ENCODE measurements at regions not wholly inside any gene's neighbourhood (a gene's known extent, or its start where the extent isn't known, plus 50 kb on each side); places are given as distances from the start of the nearest gene placed in this dataset.

DNA sequence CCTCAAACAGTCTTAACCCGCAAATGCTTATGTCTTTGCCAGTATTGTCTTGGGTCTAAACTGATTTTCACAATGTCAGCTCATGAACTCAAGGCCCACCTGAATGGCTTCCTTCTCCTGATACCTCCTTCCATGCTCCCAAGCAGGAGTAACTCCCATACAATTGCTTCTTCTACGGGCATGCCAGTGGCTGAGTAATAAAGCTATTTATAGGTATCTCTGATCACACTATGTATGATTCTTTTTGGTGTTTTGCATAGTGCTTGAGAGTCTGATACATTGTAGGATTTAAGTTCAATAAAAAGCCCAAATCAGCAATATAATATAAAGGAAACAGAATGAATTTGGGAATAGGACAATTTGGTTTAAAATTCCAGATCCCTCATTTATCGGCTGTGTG is 235.0 kb upstream of the DCN start:
- Histone ChIP-seq H3K9me3 (ENCODE audit: control insufficient read depth, insufficient read depth, low read length) (no peaks in the 10 kb centered on the region), H3K4me3 (ENCODE audit: low read depth, low read length) (no peak overlapping the region), H3K27me3 (ENCODE audit: control insufficient read depth, insufficient read depth, low read length) (no peaks in the 10 kb centered on the region), H3K27ac (ENCODE audit: low read depth, low read length) (no peak overlapping the region)
- POLR2A ChIA-PET: no interaction called here
- TF ChIP-seq, protein P1, sequence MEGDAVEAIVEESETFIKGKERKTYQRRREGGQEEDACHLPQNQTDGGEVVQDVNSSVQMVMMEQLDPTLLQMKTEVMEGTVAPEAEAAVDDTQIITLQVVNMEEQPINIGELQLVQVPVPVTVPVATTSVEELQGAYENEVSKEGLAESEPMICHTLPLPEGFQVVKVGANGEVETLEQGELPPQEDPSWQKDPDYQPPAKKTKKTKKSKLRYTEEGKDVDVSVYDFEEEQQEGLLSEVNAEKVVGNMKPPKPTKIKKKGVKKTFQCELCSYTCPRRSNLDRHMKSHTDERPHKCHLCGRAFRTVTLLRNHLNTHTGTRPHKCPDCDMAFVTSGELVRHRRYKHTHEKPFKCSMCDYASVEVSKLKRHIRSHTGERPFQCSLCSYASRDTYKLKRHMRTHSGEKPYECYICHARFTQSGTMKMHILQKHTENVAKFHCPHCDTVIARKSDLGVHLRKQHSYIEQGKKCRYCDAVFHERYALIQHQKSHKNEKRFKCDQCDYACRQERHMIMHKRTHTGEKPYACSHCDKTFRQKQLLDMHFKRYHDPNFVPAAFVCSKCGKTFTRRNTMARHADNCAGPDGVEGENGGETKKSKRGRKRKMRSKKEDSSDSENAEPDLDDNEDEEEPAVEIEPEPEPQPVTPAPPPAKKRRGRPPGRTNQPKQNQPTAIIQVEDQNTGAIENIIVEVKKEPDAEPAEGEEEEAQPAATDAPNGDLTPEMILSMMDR (IDR thresholded peaks at IDR 0.05; ENCODE audit: low read depth, low read length): no peak
- CTCF ChIA-PET: interaction anchor here (1.0 kb wide), 1 partner anchor 36 kb away, joined by 5 read pairs; no protein-coding TSS in a partner anchor
- DNase-seq (ENCODE audit: low read depth, low spot score): no peak

DNA sequence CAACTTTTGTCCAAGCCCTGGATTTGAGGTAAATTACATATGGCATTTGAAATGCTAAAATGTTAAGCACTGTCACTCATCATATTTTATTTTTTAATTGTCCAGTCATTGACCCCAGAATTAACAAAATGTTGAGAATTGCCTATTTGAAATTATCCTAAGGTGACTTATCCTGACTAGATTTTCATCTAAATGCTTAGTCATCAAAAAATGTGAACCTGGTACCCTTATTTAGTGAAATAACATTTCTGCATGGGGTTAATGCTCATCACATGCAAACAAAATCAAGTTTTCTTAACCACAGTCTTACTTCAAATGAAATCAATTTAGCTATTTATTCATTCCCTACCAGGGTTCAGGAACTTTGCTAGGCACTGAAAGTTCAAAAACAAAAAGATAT is 232.0 kb upstream of the DCN start:
- no peaks in the 10 kb centered on the region for H3K27me3 ChIP-seq (ENCODE audit: control insufficient read depth, insufficient read depth, low read length)
- DNase-seq (ENCODE audit: low read depth, low spot score): no peak
- no peaks in the 10 kb centered on the region for H3K9me3 ChIP-seq (ENCODE audit: control insufficient read depth, insufficient read depth, low read length)
- H3K27ac ChIP-seq (ENCODE audit: low read depth, low read length): no peak overlapping the region
- ChIA-PET CTCF (interaction anchor here (0.5 kb wide), 1 partner anchor 1249 kb away, joined by 3 read pairs; no protein-coding TSS in a partner anchor), POLR2A (interaction anchor here (1.2 to 1.8 kb wide), 2 partner anchors 722 to 731 kb away, joined by 3 to 7 read pairs; partner anchors contain the start of gene BTG1)
- no peak overlapping the region for H3K4me3 ChIP-seq (ENCODE audit: low read depth, low read length)
- TF ChIP-seq, protein P1 (IDR thresholded peaks at IDR 0.05; ENCODE audit: low read depth, low read length): no peak

DNA sequence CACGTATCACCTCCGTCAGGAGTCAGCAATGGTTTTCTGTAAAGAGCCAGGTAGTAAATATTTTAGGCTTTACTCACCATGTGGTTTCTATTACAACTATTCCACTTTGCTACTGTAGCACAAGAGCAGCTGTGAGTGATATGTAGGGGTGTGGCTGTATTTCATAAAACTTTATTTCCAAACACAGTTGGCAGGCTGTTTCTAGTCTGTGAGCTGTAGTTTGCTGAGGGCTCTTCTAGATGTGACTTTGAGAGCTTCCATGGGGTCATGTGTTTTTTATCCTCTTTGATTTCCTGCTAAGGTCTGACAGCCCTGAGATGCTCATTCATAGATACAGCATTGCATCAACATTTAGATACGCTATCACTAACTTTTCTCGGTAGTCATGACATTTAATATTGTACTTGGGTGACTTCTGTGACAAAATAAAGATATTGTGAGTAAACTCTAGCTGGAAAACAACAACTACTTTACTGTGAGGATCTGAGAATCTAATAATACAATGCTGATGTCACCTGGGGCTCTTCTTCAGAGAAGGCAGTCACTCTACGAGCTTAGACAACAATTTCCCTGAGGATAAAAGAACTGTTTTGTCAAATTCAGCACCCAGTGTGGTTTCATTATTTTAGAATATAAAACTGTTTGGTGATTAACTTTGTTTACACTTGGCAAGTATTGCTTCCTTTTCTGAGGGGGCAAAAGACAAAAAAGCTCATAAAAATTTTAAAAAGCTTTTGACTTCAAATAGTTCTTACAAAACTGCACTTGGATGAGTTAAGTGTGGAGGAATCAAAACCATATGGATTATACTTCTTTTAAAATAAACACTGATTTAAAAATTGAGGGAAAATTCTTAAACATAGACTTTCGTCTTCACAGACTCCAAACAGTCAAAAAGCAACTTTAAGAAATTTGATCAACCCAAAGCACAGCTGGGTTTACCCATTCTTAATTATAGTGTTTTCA is 231.2 kb upstream of the DCN start:
- Histone ChIP-seq H3K4me3 (ENCODE audit: low read depth, low read length) (no peak overlapping the region), H3K27ac (ENCODE audit: low read depth, low read length) (no peak overlapping the region), H3K27me3 (ENCODE audit: control insufficient read depth, insufficient read depth, low read length) (no peaks in the 10 kb centered on the region), H3K9me3 (ENCODE audit: control insufficient read depth, insufficient read depth, low read length) (no peaks in the 10 kb centered on the region)
- POLR2A ChIA-PET: interaction anchor here (1.2 to 1.8 kb wide), 2 partner anchors 723 to 732 kb away, joined by 3 to 7 read pairs; partner anchors contain the start of gene BTG1
- no peak for DNase-seq (ENCODE audit: low read depth, low spot score)
- CTCF ChIA-PET: interaction anchor here (1.1 to 1.2 kb wide), 2 partner anchors 31 to 436 kb away, joined by 3 read pairs; no protein-coding TSS in a partner anchor
- TF ChIP-seq, protein P1 (IDR thresholded peaks at IDR 0.05; ENCODE audit: low read depth, low read length): no peak

DNA sequence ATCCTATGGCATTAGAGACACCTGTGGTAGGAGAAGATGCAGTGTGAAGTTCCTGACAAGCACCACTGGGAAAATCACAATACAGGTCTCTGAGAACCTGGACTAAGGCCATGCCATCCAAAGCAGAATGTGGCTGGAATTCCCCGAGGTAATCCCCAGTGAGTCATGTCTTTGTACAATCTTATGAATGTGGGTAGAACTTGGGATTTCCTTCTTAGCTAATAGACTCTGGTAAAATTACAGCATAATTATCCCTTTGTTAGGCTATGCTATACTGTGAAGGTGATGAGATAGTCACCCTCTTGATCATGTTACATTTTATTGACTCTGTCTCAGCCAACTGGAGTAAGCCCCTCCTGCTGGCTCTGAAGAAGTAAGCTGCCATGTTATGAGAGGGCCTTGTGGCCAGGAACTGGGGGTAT is 224.3 kb upstream of the DCN start:
- H3K27ac ChIP-seq (ENCODE audit: low read depth, low read length): no peak overlapping the region
- DNase-seq (ENCODE audit: low read depth, low spot score): no peak
- POLR2A ChIA-PET: no interaction called here
- no peak overlapping the region for H3K4me3 ChIP-seq (ENCODE audit: low read depth, low read length)
- CTCF ChIA-PET: interaction anchor here (2.5 kb wide), 1 partner anchor 25 kb away, joined by 13 read pairs; no protein-coding TSS in a partner anchor
- H3K9me3 ChIP-seq (ENCODE audit: control insufficient read depth, insufficient read depth, low read length): no peaks in the 10 kb centered on the region
- no peaks in the 10 kb centered on the region for H3K27me3 ChIP-seq (ENCODE audit: control insufficient read depth, insufficient read depth, low read length)
- TF ChIP-seq, protein P1 (IDR thresholded peaks at IDR 0.05; ENCODE audit: low read depth, low read length): no peak

DNA sequence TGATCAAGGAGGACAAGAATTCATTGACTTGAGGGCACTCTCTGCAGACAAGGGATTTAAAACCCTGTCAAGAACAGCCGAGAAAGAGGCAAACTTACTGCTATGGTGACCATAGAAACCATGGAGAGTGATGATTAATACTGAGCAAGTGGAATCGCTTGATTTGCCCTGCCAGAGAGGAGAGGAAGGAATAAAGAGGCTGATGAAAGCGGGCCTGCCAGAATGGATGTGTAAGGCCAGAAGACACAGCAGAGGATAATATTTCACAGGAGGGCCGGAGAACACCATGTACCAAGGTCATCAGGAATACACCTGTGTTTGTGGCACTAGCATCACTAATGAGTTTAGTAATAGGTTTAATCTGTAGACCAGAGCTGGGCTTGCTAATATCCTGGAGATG is 221.8 kb upstream of the DCN start:
- ChIA-PET POLR2A (no interaction called here), CTCF (interaction anchor here (1.8 kb wide), 1 partner anchor 23 kb away, joined by 5 read pairs; no protein-coding TSS in a partner anchor)
- H3K9me3 ChIP-seq (ENCODE audit: control insufficient read depth, insufficient read depth, low read length): no peaks in the 10 kb centered on the region

More for the DNA sequence above, 221.8 kb upstream of the DCN start:
- no peak overlapping the region for H3K27ac ChIP-seq (ENCODE audit: low read depth, low read length)
- H3K4me3 ChIP-seq (ENCODE audit: low read depth, low read length): no peak overlapping the region
- H3K27me3 ChIP-seq (ENCODE audit: control insufficient read depth, insufficient read depth, low read length): no peaks in the 10 kb centered on the region
- TF ChIP-seq, protein P1 (IDR thresholded peaks at IDR 0.05; ENCODE audit: low read depth, low read length): no peak
- DNase-seq (ENCODE audit: low read depth, low spot score): no peak

All from AG04450 (cell line).